Osteoblast (primary cell): ENCODE measurements at regions not wholly inside any gene's neighbourhood (a gene's known extent, or its start where the extent isn't known, plus 50 kb on each side); places are given as distances from the start of the nearest gene placed in this dataset.

Experiments used
- DNase-seq: peaks from one replicate; pipeline ENCODE4 v3.0.0; 2011; ENCODE audit warnings: low spot score, mixed read lengths; ENCODE audit not compliant: insufficient read length; ENCODE audit errors: missing footprints
- H2AFZ ChIP-seq: 2 replicates; pipeline ENCODE4 v1.6.0; 2011; ENCODE audit warnings: mild to moderate bottlenecking, low read length
- H3K27ac ChIP-seq: 2 replicates; pipeline ENCODE4 v1.5.1; 2011; ENCODE audit warnings: mild to moderate bottlenecking, low read depth, low read length, moderate library complexity
- H3K27me3 ChIP-seq: 2 replicates; pipeline ENCODE4 v1.6.0; 2012; ENCODE audit warnings: mild to moderate bottlenecking, control low read depth, inconsistent platforms, low read length, moderate library complexity; ENCODE audit not compliant: insufficient read depth
- H3K36me3 ChIP-seq: 2 replicates; pipeline ENCODE4 v1.5.1; 2011; ENCODE audit warnings: mild to moderate bottlenecking, low read length, control low read depth, moderate library complexity; ENCODE audit not compliant: insufficient read depth
- H3K4me1 ChIP-seq: 2 replicates; pipeline ENCODE4 v1.5.1; 2011; ENCODE audit warnings: mild to moderate bottlenecking, low read length, control low read depth, moderate library complexity; ENCODE audit not compliant: insufficient read depth
- H3K4me2 ChIP-seq: 2 replicates; pipeline ENCODE4 v1.6.0; 2011; ENCODE audit warnings: mild to moderate bottlenecking, low read length; ENCODE audit not compliant: insufficient read depth
- H3K4me3 ChIP-seq: fragments of 200-600 bp; sonication (generic); 3 replicates; pipeline ENCODE4 v1.5.1; 2012; ENCODE audit warnings: mild to moderate bottlenecking, low read length, inconsistent platforms; ENCODE audit not compliant: insufficient read depth
- H3K79me2 ChIP-seq: 2 replicates; pipeline ENCODE4 v1.6.0; 2012; ENCODE audit warnings: mild to moderate bottlenecking, low read length, control low read depth, inconsistent platforms; ENCODE audit not compliant: insufficient read depth
- H3K9me3 ChIP-seq: 2 replicates; pipeline ENCODE4 v1.5.1; 2011; ENCODE audit warnings: low read depth, low read length, control low read depth
- H4K20me1 ChIP-seq: 2 replicates; pipeline ENCODE4 v1.6.0; 2012; ENCODE audit warnings: mild to moderate bottlenecking, low read length, control low read depth; ENCODE audit not compliant: insufficient read depth
- TF ChIP-seq, protein P1 (sequence below): IDR thresholded peaks from 2 replicates; pipeline ENCODE4 v1.5.1; 2011; ENCODE audit warnings: mild to moderate bottlenecking, low read depth, low read length, moderate library complexity; ENCODE audit errors: extremely low read depth

DNA sequence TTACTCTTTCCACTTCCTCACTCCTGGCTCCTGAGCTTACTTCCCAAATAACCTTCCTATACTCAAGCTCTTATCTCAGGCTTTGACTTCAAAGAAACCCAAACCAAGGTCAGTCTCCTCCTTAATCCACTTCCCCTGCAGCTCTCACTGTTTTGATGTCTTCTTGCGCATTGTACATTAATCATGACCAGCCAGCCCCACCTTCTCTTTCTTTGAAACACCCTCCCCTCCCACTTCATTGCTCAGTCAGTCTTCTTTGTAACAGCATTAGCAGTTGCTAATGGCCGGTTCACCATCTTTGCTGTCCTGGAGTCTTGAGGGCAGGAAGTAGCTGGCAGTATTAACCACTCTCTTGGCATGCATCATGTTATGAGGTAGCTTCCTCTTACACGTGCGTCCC is 57.9 kb upstream of the CHCHD3 start:
- H4K20me1 ChIP-seq = no peaks in the 10 kb centered on the region
- H3K4me3 ChIP-seq = no peak overlapping the region
- TF ChIP-seq, protein P1, sequence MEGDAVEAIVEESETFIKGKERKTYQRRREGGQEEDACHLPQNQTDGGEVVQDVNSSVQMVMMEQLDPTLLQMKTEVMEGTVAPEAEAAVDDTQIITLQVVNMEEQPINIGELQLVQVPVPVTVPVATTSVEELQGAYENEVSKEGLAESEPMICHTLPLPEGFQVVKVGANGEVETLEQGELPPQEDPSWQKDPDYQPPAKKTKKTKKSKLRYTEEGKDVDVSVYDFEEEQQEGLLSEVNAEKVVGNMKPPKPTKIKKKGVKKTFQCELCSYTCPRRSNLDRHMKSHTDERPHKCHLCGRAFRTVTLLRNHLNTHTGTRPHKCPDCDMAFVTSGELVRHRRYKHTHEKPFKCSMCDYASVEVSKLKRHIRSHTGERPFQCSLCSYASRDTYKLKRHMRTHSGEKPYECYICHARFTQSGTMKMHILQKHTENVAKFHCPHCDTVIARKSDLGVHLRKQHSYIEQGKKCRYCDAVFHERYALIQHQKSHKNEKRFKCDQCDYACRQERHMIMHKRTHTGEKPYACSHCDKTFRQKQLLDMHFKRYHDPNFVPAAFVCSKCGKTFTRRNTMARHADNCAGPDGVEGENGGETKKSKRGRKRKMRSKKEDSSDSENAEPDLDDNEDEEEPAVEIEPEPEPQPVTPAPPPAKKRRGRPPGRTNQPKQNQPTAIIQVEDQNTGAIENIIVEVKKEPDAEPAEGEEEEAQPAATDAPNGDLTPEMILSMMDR = no peak
- no peaks in the 10 kb centered on the region for H3K9me3 ChIP-seq
- H3K79me2 ChIP-seq = no peaks in the 10 kb centered on the region
- no peak overlapping the region for H3K4me2 ChIP-seq
- no peak overlapping the region for H2AFZ ChIP-seq
- H3K4me1 ChIP-seq = no peaks in the 10 kb centered on the region
- no peaks in the 10 kb centered on the region for H3K27me3 ChIP-seq
- DNase-seq = no peak
- no peak overlapping the region for H3K27ac ChIP-seq
- H3K36me3 ChIP-seq = no peaks in the 10 kb centered on the region

DNA sequence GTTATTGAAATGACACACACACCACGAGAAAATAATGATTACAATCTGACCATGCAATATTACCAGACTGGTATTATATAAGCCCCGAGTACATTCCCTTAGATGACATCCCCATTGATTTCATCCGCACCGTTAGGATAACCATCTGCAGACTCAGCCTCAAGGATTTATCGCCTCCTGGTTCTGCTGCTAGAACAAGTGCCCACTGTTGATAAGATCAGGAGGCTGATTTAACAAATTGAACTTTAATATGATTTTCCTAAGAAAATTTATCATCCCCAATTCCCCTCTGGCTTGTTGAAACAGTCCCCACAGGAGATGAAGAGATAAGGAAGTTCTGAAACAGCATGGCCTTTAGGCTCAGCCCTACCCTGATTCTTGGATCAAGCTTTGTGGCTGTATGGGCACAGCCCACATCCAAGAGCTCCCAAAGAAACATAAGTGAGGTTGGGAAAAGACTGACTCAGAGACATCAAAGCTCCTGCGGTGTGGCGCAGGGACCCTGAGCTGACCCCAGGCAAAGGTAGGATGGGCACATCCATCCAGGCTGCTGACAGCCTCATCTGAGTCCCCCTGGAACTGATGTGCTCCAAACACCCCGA is 59.2 kb upstream of the CHCHD3 start:
- no peak overlapping the region for H2AFZ ChIP-seq
- H3K4me1 ChIP-seq = no peaks in the 10 kb centered on the region
- no peak overlapping the region for H3K27ac ChIP-seq

DNA sequence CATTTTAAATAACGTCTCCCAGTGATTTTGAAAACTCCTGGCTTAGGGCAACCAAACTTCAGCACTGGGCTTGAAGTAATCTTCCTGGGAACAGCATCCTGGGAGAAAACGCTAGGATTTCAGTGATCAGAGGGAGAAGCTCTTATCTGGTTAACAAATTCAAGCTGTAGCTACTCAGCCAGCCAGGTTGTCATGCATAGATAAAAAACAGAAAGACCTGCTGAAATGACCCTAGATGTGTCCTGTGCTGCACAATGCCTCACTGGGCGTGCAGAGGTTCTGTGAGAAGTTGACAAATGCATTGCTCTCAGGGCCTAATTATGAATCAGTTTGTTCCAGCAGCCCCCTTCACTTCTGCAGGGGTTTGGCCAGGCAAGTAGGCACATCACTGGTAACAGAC is 68.9 kb upstream of the CHCHD3 start:
- TF ChIP-seq, protein P1 = no peak
- no peak for DNase-seq
- no peaks in the 10 kb centered on the region for H3K9me3 ChIP-seq
- H3K79me2 ChIP-seq = no peaks in the 10 kb centered on the region
- H3K27me3 ChIP-seq = peaks cover 10% of the 10 kb centered on the region
- no peak overlapping the region for H3K4me2 ChIP-seq
- H3K36me3 ChIP-seq = no peaks in the 10 kb centered on the region
- no peak overlapping the region for H3K27ac ChIP-seq
- H3K4me1 ChIP-seq = no peaks in the 10 kb centered on the region
- H2AFZ ChIP-seq = no peak overlapping the region
- no peaks in the 10 kb centered on the region for H4K20me1 ChIP-seq
- no peak overlapping the region for H3K4me3 ChIP-seq

More for the DNA sequence above, 59.2 kb upstream of the CHCHD3 start:
- Histone ChIP-seq H3K36me3 (no peaks in the 10 kb centered on the region), H3K4me2 (no peak overlapping the region), H4K20me1 (no peaks in the 10 kb centered on the region), H3K27me3 (peaks cover 5% of the 10 kb centered on the region), H3K9me3 (no peaks in the 10 kb centered on the region), H3K79me2 (no peaks in the 10 kb centered on the region), H3K4me3 (no peak overlapping the region)
- TF ChIP-seq, protein P1 = no peak
- no peak for DNase-seq

DNA sequence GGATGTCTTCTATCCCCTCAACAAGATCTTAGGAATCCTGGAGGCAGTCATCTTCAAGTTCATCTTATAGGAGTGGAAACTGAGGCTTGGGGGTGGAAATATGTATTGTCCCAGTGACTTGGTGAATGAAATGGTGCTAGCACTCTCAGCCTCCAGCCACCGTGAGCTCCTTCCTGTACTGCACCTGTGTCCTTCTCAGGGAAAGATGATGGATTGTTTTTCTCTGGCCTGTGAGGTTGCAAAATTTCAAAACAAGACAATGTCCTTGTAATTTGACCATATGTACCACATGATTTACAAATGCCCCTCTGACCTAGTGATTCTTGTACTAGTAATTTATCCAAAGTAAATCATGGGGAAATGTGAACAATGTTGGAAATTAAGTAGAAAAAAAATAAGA is 71.0 kb upstream of the CHCHD3 start:
- Histone ChIP-seq H3K9me3 (no peaks in the 10 kb centered on the region), H3K4me3 (no peak overlapping the region), H3K4me2 (no peak overlapping the region), H3K27me3 (peaks cover 10% of the 10 kb centered on the region), H3K27ac (no peak overlapping the region), H2AFZ (no peak overlapping the region), H3K36me3 (no peaks in the 10 kb centered on the region), H3K4me1 (no peaks in the 10 kb centered on the region), H4K20me1 (no peaks in the 10 kb centered on the region), H3K79me2 (no peaks in the 10 kb centered on the region)
- TF ChIP-seq, protein P1 = no peak
- no peak for DNase-seq
